Aorta (tissue), 5 donors: ENCODE measurements at regions not wholly inside any gene's neighbourhood (a gene's known extent, or its start where the extent isn't known, plus 50 kb on each side); places are given as distances from the start of the nearest gene placed in this dataset.
"Not testable (repeated sequence)": the region's sequence is repeated elsewhere in the genome, so short reads cannot be mapped to it uniquely, and the experiment has no call there.

Experiments
- ATAC-seq: fragments of 200-7000 bp; cut with Tn5 transposase; one replicate; pipeline ENCODE4 v1.9.1; 2022; ENCODE audit warnings: moderate library complexity; ENCODE audit not compliant: low FRiP score
- DNase-seq, 2 donors: peaks; one replicate each; pipeline ENCODE4 v3.0.0-alpha.2; 2020
- H3K27ac ChIP-seq, 2 donors: one replicate each; pipeline ENCODE4 v1.5.1; 2013; ENCODE audit warnings: low read length in 2 of 2, mild to moderate bottlenecking in 2 of 2, moderate library complexity in 2 of 2, control low read depth in 1 of 2, inconsistent platforms in 1 of 2, low read depth in 1 of 2
- H3K27me3 ChIP-seq, 2 donors: one replicate each; pipeline ENCODE4 v1.6.1; 2013; ENCODE audit warnings: control low read depth in 1 of 2, low read length in 1 of 2, mild to moderate bottlenecking in 1 of 2, moderate library complexity in 1 of 2; ENCODE audit not compliant: insufficient read depth in 2 of 2, control insufficient read depth in 1 of 2
- H3K36me3 ChIP-seq, 2 donors: one replicate each; pipeline ENCODE4 v1.6.1; 2013; ENCODE audit warnings: control low read depth in 1 of 2, low read length in 1 of 2, mild to moderate bottlenecking in 1 of 2; ENCODE audit not compliant: insufficient read depth in 2 of 2, control insufficient read depth in 1 of 2
- H3K4me1 ChIP-seq, 2 donors: one replicate each; pipeline ENCODE4 v1.6.1; 2013; ENCODE audit warnings: low read length in 2 of 2, control low read depth in 1 of 2, mild to moderate bottlenecking in 1 of 2, moderate library complexity in 1 of 2; ENCODE audit not compliant: insufficient read depth in 2 of 2, control insufficient read depth in 1 of 2
- H3K4me3 ChIP-seq, 2 donors: one replicate each; pipeline ENCODE4 v1.5.1; 2013; ENCODE audit warnings: low read length in 2 of 2, control low read depth in 1 of 2, mild to moderate bottlenecking in 1 of 2
- H3K9me3 ChIP-seq: one replicate; pipeline ENCODE4 v1.6.1; 2013; ENCODE audit warnings: mild to moderate bottlenecking, low read length; ENCODE audit not compliant: control insufficient read depth
- WGBS, 2 donors: extraction: QIAGEN DNeasy Blood & Tissue Kit; methylation state at CpG; one replicate each; pipeline ENCODE4 v1.1.7; 2013; 5-methylcytosine and 5-hydroxymethylcytosine counted together
- intact Hi-C, 2 donors: fragments of 100-400 bp; cut with DNase I; formaldehyde crosslinking; loops; one replicate each; pipeline versions ENCODE4 v1.14.2 to v1.15.0; 2022
- donor health status: healthy with polysubstance abuse.
- donor health status: Bipolar disorder and iron deficiency.
- donor health status: DM: no; HTN: no; CAD: no.
- donor health status: DM: no; HTN: no; CAD: no.
- donor health status: DM: yes; HTN: yes; CAD: no.

DNA sequence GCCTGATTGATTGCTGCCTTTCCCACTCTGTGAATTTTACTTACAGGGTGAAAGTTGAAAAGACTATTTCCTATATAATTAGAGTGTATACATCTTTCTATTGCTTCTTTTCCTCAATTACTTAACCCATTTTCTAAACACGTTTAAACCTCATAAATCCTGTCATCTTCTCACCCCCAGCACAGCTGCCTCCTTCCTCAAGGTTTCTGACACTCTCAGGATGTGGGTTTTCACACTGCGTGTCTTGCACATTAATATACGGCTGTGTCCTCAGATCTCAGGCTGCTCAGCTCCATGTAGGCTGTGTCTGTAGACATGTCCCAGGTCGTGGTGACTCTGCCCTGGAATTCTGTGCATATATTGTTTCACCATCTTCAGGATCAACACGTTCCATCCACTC, 97.6 kb upstream of the GOLGA6L6 start:
- H3K27ac ChIP-seq, DNase-seq, H3K4me3 ChIP-seq, H3K9me3 ChIP-seq, intact Hi-C loops, H3K4me1 ChIP-seq, H3K27me3 ChIP-seq, H3K36me3 ChIP-seq, ATAC-seq: not testable (repeated sequence)
- WGBS, 2 donors, result 56% methylated on average over 4 of the region's 5 CpGs; no CpG with 5 or more reads in 1 of the 2 donors

DNA sequence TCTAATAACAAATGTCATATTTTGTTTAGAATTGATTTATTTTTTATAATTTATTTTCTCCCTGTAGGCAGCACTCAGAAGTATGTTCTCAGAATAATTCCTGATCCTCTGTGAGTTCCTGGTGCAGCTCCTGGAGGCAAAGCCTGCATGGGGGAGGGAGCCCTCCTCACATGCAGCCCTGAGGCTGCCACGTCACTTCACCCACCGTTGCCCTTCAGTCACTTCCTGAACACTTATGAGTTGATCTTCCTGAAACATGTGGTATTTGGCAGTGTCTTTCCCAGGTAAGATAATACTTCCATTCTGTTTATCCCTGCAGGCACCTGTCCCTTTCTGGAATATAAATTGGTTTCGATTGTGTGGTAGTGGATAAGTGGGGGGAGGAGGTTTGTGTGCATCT, 95.9 kb upstream of the GOLGA6L6 start:
- peak in 1 of 2 donors; percentile 44 for DNase-seq
- H3K27ac ChIP-seq, H3K36me3 ChIP-seq, H3K27me3 ChIP-seq, H3K4me3 ChIP-seq, intact Hi-C loops, H3K4me1 ChIP-seq, H3K9me3 ChIP-seq, ATAC-seq: not testable (repeated sequence)
- 33 to 38% methylated on average over 2 of the region's 3 CpGs for WGBS, 2 donors

DNA sequence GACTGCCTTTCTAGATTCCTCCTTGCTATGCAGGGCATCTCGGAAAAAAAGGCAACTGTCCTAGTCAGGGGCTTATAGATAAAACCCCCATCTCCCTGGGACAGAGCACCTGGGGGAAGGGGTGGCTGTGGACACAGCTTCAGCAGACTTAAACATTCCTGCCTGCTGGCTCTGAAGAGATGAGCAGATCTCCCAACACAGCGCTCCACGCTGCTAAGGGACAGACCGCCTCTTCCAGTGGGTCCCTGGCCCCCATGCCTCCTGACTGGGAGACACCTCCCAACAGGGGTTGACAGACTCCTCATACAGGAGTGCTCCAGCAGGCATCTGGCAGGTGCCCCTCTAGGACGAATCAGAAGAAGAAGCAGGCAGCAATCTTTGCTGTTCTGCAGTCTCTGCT, 87.9 kb upstream of the GOLGA6L6 start:
- H3K9me3 ChIP-seq, H3K27me3 ChIP-seq, intact Hi-C loops, H3K27ac ChIP-seq, ATAC-seq, H3K36me3 ChIP-seq, H3K4me1 ChIP-seq, H3K4me3 ChIP-seq: not testable (repeated sequence)
- 87 to 92% methylated on average over 4 to 5 of the region's 5 CpGs for WGBS, 2 donors
- peak in 1 of 2 donors; percentile 12 for DNase-seq

DNA sequence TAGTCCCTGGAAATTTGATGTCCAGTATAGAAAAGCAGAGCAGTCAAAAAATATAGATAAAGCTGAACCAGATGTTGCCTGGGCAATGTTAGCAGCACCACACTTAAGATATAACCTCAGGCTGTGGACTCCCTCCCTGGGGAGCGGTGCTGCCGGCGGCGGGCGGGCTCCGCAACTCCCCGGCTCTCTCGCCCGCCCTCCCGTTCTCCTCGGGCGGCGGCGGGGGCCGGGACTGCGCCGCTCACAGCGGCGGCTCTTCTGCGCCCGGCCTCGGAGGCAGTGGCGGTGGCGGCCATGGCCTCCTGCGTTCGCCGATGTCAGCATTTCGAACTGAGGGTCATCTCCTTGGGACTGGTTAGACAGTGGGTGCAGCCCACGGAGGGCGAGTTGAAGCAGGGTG, 86.9 kb upstream of the GOLGA6L6 start:
- H3K27ac ChIP-seq, H3K4me3 ChIP-seq, H3K4me1 ChIP-seq, H3K27me3 ChIP-seq, DNase-seq, H3K9me3 ChIP-seq, H3K36me3 ChIP-seq, intact Hi-C loops, ATAC-seq: not testable (repeated sequence)
- 73% methylated on average over 11 of the region's 30 CpGs; no CpG with 5 or more reads in 1 of the 2 donors for WGBS, 2 donors

DNA sequence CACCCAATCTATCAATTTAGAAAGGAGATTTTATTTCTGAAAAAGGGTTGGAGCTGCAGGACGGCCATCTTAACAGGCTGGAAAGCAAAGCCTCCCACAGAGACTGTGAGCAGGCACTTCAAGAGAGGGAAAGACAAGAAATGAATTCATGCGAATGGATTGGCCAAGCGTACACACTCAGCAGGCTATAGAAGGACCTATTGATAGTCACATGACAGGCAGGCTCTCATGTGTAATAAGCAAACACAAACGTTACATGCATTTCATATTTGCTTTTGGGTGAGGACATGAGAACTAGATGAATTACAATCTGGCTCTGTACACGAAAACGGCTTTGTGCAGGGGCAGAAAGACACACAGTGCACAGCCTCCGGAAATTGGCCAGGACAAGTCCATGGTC, 83.9 kb upstream of the GOLGA6L6 start:
- intact Hi-C loops, result not testable (repeated sequence)

DNA sequence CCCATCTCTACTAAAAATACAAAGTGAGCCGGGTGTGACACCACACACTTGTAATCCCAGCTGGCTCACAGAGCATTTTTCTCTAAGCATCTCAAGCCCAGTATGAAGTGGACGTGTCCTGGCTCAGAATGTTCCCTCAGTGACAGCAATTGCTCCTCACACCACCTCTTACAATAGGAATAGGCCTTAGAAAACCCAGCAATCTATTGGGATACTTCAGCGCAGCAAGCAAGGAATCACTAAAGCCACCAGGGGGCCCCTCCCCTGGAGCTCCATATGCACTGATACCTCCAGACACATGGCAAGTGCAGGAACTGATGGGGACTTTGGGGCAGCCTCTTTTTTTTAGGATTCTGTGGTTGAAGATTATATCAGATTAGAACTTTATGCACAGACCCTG, 82.5 kb upstream of the GOLGA6L6 start:
- H3K36me3 ChIP-seq, H3K27me3 ChIP-seq, H3K4me3 ChIP-seq, H3K9me3 ChIP-seq, H3K4me1 ChIP-seq, intact Hi-C loops, H3K27ac ChIP-seq, ATAC-seq: not testable (repeated sequence)
- DNase-seq, result peak in 1 of 2 donors; percentile 20
- 51 to 66% methylated on average over 3 of the region's 3 CpGs for WGBS, 2 donors

More for the DNA sequence above, 83.9 kb upstream of the GOLGA6L6 start:
- ATAC-seq, DNase-seq, H3K4me1 ChIP-seq, H3K36me3 ChIP-seq, H3K9me3 ChIP-seq, H3K27ac ChIP-seq, H3K4me3 ChIP-seq, H3K27me3 ChIP-seq: not testable (repeated sequence)
- WGBS, 2 donors, result 66 to 71% methylated on average over 4 of the region's 7 CpGs

DNA sequence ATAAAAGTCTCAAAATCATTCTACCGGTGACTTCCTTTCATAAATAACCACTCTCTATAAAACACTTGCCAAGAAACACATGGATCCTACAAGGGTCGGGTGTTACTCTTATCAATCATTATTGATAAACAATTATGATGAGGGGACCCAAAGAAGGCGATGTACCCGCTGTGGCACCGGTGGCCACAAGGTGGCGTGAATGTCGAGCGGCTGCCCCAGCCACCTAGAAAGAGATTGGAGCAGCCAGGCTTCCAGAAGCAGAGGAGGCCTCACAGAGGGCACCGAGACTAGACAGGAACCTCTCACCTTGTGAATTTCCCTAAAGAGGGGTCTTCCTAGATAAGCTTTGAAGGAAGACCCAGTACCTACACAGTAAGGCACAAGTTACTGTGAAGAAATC, 80.5 kb upstream of the GOLGA6L6 start:
- H3K27ac ChIP-seq, H3K9me3 ChIP-seq, H3K4me3 ChIP-seq, H3K27me3 ChIP-seq, H3K4me1 ChIP-seq, DNase-seq, ATAC-seq, H3K36me3 ChIP-seq, intact Hi-C loops: not testable (repeated sequence)
- WGBS, 2 donors, result no CpG with 5 or more reads among the region's 9 CpGs

DNA sequence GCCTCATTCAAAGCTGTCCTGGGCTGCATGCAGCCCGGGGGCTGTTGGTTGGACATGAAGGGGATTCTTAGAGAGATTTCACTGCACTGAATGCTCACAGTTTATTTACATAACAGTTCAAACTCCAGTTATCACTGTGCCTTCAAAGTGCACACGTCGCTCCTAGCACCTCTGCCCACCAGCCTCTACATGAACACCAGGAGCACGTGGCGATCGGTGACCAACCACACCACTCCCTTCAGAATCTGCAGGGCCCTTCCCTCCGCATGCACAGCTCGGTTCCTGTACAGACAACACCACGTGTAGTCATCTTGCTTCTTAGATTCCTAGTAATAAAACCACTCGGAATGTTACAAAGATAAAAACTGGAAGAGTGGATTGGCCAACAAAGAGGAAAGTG, 72.9 kb upstream of the GOLGA6L6 start:
- H3K4me1 ChIP-seq, H3K4me3 ChIP-seq, H3K27me3 ChIP-seq, H3K36me3 ChIP-seq, DNase-seq, H3K9me3 ChIP-seq, ATAC-seq, intact Hi-C loops, H3K27ac ChIP-seq: not testable (repeated sequence)
- WGBS, 2 donors, result 71 to 76% methylated on average over 9 of the region's 10 CpGs

DNA sequence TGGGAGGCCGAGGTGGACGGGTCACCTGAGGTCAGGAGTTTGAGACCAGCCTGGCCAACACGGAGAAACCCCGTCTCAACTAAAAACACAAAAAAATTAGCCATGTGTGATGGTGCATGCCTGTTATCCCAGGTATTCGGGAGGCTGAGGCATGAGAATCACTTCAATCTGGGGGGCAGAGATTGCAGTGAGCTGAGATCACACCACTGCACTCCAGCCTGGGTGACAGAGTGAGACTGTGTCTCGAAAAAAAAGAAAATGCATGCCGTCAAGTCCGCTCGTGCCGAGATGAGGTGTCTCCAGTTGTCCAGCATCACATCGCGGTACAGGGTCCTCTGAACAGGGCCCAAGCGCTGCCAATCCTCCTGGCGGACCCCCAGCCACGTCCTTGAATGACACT, 71.2 kb upstream of the GOLGA6L6 start:
- ATAC-seq, H3K27ac ChIP-seq, H3K4me1 ChIP-seq, H3K36me3 ChIP-seq, H3K9me3 ChIP-seq, DNase-seq, intact Hi-C loops, H3K4me3 ChIP-seq, H3K27me3 ChIP-seq: not testable (repeated sequence)
- 70 to 83% methylated on average over 7 to 15 of the region's 15 CpGs for WGBS, 2 donors
